HG03175 (cell line): ENCODE measurements at regions not wholly inside any gene's neighbourhood (a gene's known extent, or its start where the extent isn't known, plus 50 kb on each side); places are given as distances from the start of the nearest gene placed in this dataset.
"Not testable (repeated sequence)": the region's sequence is repeated elsewhere in the genome, so short reads cannot be mapped to it uniquely, and the experiment has no call there.

ENCODE experiments used
- ATAC-seq: cut with Tn5 transposase; IDR thresholded peaks from one replicate; pipeline ENCODE4 v1.9.1; 2021; ENCODE audit warnings: mild to moderate bottlenecking, moderate library complexity; ENCODE audit not compliant: unreplicated experiment

GRCh38 chr1:61028136-61028535, 54.2 kb upstream of the NFIA start:
- ATAC-seq, result no peak

GRCh38 chr1:61018068-61018467, 64.3 kb upstream of the NFIA start:
- not testable (repeated sequence) for ATAC-seq

GRCh38 chr1:61017651-61018050, 64.7 kb upstream of the NFIA start:
- ATAC-seq, result no peak

GRCh38 chr1:61013946-61014667, 68.3 kb upstream of the NFIA start:
- ATAC-seq, result no peak

DNA sequence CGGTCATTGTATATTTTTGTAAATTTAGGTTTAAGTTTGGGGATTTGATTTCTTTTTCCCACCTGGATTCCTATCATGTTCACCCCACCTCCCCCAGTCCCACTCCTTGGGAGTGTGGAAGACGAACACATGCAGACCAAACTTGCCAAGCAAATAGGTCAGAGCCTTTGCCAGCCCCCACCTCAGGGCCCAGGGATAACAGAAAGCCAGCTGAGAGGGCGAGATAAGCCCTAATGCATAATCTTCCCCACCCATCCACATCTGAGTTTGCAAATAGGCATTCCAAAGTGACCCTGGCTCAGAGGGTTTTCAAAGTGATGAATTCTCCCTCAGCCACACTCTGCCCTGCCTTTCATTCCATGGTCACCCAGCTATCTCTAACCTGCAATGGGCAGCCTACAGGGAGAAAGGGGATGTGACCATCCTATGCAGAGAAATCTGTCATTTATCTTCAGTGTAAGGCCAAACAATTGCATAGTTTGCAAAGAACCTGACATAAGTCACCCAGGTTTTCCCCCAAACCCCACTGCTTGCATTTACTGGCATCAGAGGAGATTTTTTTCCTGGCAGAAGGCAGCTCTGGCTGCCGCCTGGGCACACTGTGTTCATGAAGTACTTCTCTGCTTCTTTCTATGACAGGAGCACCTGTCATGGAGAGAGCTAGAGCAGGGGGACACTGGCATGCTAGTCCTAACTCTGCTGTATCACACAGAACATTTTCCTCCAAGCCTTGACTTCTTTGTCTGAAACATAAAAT, 69.0 kb upstream of the NFIA start:
- ATAC-seq, result no peak

DNA sequence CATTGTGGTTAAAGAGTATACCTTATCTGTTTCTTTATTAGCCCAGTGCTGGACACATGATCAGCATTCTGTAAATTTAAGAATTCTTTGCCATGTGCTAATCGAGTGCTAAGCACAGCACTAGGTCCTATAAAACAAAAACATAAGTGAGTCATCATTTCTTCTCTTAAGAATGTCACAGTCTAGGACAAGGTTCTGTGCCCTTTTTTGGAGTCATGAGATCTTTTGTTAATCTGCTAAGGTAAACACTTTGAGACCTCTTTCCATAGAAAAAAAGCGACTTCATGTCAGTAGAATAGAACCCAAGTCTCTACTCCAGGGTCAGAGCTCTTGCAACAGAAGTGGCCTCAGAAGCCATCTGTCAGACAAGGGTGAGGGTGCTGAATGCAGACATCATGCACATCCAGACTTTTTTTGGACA, 70.0 kb upstream of the NFIA start:
- ATAC-seq, result no peak

DNA sequence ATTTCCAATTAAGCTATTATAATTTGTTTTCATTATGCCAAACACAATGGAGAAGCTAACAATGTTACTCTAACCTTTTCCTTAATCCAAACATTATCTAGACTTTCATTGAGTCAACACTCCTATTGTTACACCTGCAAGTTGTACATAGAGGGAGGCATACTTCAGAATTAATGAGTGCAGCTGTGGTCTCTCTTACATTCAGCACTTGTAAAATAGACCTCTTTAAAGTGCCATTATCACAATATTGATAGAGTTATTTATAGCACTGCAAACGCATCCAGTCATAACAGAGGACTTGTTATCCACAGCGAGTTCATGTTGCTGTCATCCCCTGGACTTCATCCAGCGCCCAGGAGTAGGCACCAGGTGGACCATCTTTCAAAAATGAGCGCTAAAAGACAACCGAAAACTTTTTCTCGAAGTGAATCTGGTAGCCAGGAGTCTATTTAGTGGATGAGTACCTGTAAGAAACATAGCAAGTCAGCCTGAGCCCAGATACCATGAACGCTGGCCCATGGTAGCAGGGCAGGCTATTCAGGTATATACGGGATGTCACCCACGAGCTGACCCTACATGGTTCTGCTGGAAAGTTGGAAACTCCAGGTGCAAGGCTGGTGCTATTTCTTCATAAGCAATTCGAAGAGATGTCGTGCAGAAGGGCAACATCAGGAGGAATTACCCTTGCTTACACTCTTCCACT, 70.6 kb upstream of the NFIA start:
- no peak for ATAC-seq

DNA sequence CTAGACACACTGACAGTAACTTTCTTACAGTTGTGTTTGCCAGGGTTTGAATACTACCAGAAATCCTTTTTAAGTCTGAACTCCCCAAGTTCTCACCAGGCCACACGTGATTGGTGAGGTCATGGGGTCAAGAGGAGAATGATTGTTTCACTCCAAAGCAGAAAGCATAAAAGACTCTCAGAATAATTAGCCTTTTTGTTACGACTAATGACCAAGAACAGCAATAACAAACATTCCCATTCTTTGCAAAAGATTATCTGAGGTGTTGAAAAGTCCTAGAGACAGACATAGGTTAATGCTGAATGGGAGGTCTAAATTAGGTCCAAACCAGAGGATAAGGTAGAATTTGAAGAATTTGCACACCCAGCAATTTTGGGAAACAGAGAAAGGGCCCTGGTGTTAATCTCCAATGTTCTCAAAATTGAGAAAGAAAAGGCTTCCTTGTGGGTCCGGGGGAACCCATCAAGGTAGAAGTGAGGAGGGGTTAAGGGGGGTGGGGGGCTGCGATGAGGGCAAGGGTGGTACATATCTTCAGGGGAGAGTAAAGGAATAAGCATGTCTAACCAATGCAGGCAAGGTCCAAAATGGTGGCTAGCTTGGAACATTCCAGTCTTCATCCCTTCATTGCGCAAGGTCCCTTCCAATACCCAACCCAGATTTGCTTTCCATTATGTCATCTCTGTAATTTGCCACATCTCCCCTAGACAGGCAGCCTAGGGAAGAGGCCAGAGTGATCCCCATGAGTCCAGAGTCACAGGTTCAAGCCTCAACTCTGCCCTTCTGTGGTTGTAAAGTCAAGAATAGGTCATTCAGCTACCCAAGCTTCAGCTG, 74.6 kb upstream of the NFIA start:
- no peak for ATAC-seq

- ATAC-seq, result no peak
These were observed 76.5 kb upstream of the NFIA start for GRCh38 chr1:61005614-61006580.

GRCh38 chr1:61004262-61005003, 77.9 kb upstream of the NFIA start:
- ATAC-seq, result no peak

DNA sequence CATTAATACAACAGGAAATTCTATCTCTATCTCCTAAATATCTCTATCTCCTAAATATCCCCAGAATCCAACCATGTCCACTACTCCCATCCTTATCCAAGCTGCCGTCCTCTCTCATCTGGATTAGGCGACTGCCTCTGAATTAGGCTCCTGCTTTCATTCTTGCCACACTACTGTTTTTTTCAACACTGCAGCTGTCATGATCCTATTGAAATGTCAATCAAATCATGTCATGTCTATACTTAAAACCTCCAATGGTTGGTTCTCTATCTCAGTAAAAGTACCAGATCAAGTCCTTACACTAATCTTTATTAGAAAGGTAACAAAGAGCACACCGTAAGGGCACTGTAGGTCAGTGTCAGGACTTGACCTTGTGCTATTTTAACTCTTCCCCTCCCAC, 82.0 kb upstream of the NFIA start:
- ATAC-seq, result no peak

DNA sequence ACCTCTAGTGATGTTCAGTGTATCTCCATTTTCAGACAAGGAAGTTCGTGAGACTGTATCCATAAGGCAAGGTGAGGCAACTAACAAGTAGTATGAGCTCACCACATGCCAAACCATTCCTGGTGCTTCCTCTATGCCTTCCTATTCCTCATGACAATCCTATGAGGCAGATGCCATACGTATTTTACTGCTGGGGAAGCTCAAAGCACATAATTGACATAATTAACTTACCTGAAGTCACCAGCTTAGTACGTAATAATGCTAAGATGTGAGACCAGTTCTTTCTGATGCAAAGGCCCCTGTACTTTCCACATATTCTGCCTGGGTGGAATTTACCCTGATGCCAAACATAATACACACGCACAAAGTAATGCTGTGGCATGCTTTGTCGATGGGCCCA, 83.6 kb upstream of the NFIA start:
- ATAC-seq, result no peak

DNA sequence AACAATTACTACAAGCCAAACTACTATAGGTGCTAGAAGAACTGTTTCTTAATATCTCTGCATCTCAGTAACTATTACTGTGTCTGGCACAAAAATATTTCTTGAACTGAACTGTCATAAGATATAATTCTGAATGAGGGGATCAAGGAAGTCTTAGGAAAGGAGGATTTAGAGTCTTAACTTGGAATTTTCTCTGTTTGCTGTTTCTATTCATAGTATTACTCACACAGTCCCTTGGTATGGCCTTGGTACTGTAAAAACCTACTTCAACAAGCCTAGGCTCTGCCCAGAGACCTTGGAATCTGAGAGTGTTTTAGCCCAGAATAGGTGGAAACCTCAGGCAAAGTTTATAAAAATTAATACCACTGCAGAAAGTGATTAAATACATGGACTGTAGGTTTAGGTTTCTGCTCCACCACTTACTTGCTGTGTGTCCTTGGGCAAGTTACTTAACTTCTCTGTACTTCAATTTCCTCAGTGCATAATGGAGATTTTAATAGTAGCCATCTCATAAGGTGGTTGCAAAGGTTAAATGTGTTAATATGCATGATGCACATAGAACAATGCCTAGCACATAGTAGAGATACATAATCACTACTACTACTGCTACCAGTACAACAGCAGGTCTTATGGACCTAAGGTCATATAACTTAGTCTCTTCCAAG, 87.4 kb upstream of the NFIA start:
- ATAC-seq, result no peak

- ATAC-seq, result no peak
These were observed 88.0 kb upstream of the NFIA start for GRCh38 chr1:60994369-60994768.

DNA sequence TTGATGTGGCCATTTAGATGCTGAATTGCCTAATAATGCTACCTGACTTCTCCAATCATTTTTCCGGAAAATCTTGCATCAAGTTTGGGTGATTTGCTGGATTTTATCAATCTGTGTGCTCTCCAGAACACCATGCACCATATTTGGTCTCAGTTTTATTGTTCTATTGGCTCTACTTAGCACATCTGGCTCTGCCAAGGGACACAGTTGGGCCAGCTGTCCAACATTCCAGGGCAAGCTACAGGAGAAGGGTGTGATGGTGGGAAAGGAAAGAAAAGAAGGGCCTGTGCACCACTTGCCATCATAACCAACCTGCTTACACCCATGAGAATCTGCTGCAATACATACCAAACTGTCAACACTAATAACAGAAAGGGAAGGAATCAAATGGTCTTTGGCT, 90.2 kb upstream of the NFIA start:
- ATAC-seq, result no peak

DNA sequence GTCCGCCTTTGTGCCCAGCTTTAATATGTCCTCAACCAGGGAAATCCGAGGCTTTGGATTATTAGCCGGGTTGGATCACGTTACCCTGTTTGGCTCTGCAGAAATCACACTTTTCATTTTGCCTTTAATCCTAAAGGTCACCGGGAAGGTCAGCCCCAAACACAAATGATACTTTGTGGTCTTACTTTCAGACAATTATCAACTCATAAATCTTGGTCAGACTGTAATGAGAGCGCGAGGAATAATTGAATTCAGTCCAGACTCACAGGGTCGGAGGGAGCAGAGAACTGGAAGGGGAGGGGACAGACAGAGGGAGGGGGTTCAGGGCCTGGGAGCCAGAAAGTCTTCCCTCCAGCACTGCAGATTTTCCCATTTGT, 91.7 kb upstream of the NFIA start:
- no peak for ATAC-seq

GRCh38 chr1:60989749-60990713, 92.3 kb upstream of the NFIA start:
- no peak for ATAC-seq

DNA sequence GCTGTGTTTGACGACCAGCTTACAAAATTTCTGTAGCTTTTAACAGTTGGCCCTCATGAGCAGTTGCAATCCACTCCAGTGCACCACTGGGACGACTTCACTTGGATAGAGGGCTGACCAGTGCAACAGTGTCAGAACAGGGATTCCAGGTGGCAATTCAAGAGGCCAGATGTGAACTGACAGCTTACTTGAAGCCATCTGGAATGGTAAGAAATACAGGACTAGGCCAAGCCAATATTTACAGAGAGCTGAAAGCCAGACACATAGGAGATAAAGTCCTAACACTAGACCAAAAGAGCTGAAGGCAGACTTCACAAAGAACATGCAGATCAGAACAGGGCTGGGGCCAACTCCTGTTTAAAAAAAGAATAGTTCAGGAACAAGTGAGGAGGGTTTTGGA, 93.5 kb upstream of the NFIA start:
- ATAC-seq, result no peak
